CD8-positive, alpha-beta memory T cell (primary cell): ENCODE measurements at regions not wholly inside any gene's neighbourhood (a gene's known extent, or its start where the extent isn't known, plus 50 kb on each side); places are given as distances from the start of the nearest gene placed in this dataset.

Source experiments
- CTCF ChIA-PET: fragments of 350-600 bp; sonication (Branson Sonifier 250); formaldehyde crosslinking; loops from one replicate; lab custom pipeline; 2021; ENCODE audit warnings: antibody characterized with exemption; lab: Charles Lee
- POLR2A ChIA-PET: fragments of 350-600 bp; sonication (Branson Sonifier 250); formaldehyde crosslinking; loops from one replicate; lab custom pipeline; 2021; ENCODE audit warnings: antibody characterized with exemption; lab: Charles Lee
- DNase-seq, 5 donors: peaks; one replicate each; pipeline versions ENCODE4 v3.0.0 to v3.0.0-alpha.2; 2020 to 2022; ENCODE audit warnings: mixed read lengths in 1 of 5
- H3K27ac ChIP-seq: one replicate; pipeline ENCODE4 v1.7.0; 2013; ENCODE audit warnings: low read depth, mild to moderate bottlenecking, low read length, moderate library complexity
- H3K27me3 ChIP-seq: 2 replicates; pipeline ENCODE4 v1.7.0; 2013; ENCODE audit warnings: low read length, mild to moderate bottlenecking; ENCODE audit not compliant: insufficient read depth, poor library complexity, severe bottlenecking
- H3K36me3 ChIP-seq: 2 replicates; pipeline ENCODE4 v1.7.0; 2013; ENCODE audit warnings: mild to moderate bottlenecking, low read length, moderate library complexity; ENCODE audit not compliant: insufficient read depth
- H3K4me1 ChIP-seq: 2 replicates; pipeline ENCODE4 v1.7.0; 2013; ENCODE audit warnings: mild to moderate bottlenecking, low read length, moderate library complexity; ENCODE audit not compliant: insufficient read depth
- H3K4me3 ChIP-seq: 2 replicates; pipeline ENCODE4 v1.7.0; 2013; ENCODE audit warnings: mild to moderate bottlenecking, low read length
- H3K9me3 ChIP-seq: 2 replicates; pipeline ENCODE4 v1.7.0; 2013; ENCODE audit warnings: mild to moderate bottlenecking, low read length
- H3K27ac Mint-ChIP-seq, 8 donors: one replicate each; pipeline ENCODE4 v1.8.0; 2020 to 2021; ENCODE audit warnings: mixed read lengths in 8 of 8, mild to moderate bottlenecking in 6 of 8, inconsistent platforms in 3 of 8, moderate library complexity in 3 of 8
- H3K27me3 Mint-ChIP-seq, 2 donors: one replicate each; pipeline ENCODE4 v1.8.0; 2020 to 2021; ENCODE audit warnings: mixed read lengths in 2 of 2, mild to moderate bottlenecking in 1 of 2, moderate library complexity in 1 of 2
- H3K36me3 Mint-ChIP-seq, 3 donors: one replicate each; pipeline ENCODE4 v1.8.0; 2020 to 2021; ENCODE audit warnings: mixed read lengths in 3 of 3, inconsistent platforms in 1 of 3, mild to moderate bottlenecking in 1 of 3
- H3K4me1 Mint-ChIP-seq, 3 donors: one replicate each; pipeline ENCODE4 v1.8.0; 2020 to 2021; ENCODE audit warnings: mixed read lengths in 3 of 3, inconsistent platforms in 1 of 3, mild to moderate bottlenecking in 1 of 3
- H3K4me3 Mint-ChIP-seq, 7 donors: one replicate each; pipeline ENCODE4 v1.8.0; 2020 to 2021; ENCODE audit warnings: mixed read lengths in 7 of 7, mild to moderate bottlenecking in 6 of 7, moderate library complexity in 4 of 7, inconsistent platforms in 2 of 7
- H3K9me3 Mint-ChIP-seq, 5 donors: one replicate each; pipeline ENCODE4 v1.8.0; 2020 to 2022; ENCODE audit warnings: mixed read lengths in 5 of 5, mild to moderate bottlenecking in 3 of 5, moderate library complexity in 2 of 5, inconsistent platforms in 1 of 5

GRCh38 chr6:79789896-79790295 lies 157.5 kb downstream of the ELOVL4 start:
- no peak overlapping the region for H3K27ac Mint-ChIP-seq
- Histone ChIP-seq H3K27me3 (no peaks in the 10 kb centered on the region), H3K4me1 (no peaks in the 10 kb centered on the region), H3K9me3 (no peaks in the 10 kb centered on the region), H3K27ac (no peak overlapping the region), H3K36me3 (no peaks in the 10 kb centered on the region), H3K4me3 (no peak overlapping the region)
- peaks cover 0 to 7% of the 10 kb centered on the region in 2 donors for H3K27me3 Mint-ChIP-seq
- CTCF ChIA-PET, result no interaction called here
- DNase-seq, result no peak
- POLR2A ChIA-PET, result no interaction called here
- H3K4me3 Mint-ChIP-seq, result no peak overlapping the region
- peaks cover 0 to 1% (median 0%) of the 10 kb centered on the region in 3 donors for H3K4me1 Mint-ChIP-seq
- H3K36me3 Mint-ChIP-seq, result no peaks in the 10 kb centered on the region
- peaks cover 0 to 2% (median 0%) of the 10 kb centered on the region in 5 donors for H3K9me3 Mint-ChIP-seq

GRCh38 chr6:79788756-79789155 lies 157.6 kb downstream of the SH3BGRL2 start:
- Histone ChIP-seq H3K4me3 (no peak overlapping the region), H3K27me3 (no peaks in the 10 kb centered on the region), H3K36me3 (no peaks in the 10 kb centered on the region), H3K9me3 (no peaks in the 10 kb centered on the region), H3K4me1 (no peaks in the 10 kb centered on the region), H3K27ac (no peak overlapping the region)
- peaks cover 0 to 11% of the 10 kb centered on the region in 2 donors for H3K27me3 Mint-ChIP-seq
- no peak for DNase-seq
- H3K27ac Mint-ChIP-seq, result no peak overlapping the region
- H3K4me3 Mint-ChIP-seq, result no peak overlapping the region
- CTCF ChIA-PET, result interaction anchor here (1.7 kb wide), 1 partner anchor 10 kb away, joined by 7 read pairs; no protein-coding TSS in a partner anchor
- peaks cover 0 to 2% (median 0%) of the 10 kb centered on the region in 5 donors for H3K9me3 Mint-ChIP-seq
- no peaks in the 10 kb centered on the region for H3K36me3 Mint-ChIP-seq
- POLR2A ChIA-PET, result no interaction called here
- H3K4me1 Mint-ChIP-seq, result peaks cover 0 to 1% (median 0%) of the 10 kb centered on the region in 3 donors

- Mint-ChIP-seq H3K27me3 (peaks cover 0 to 12% of the 10 kb centered on the region in 2 donors), H3K36me3 (no peaks in the 10 kb centered on the region), H3K4me3 (no peak overlapping the region), H3K9me3 (no peaks in the 10 kb centered on the region), H3K4me1 (peaks cover 0 to 1% (median 0%) of the 10 kb centered on the region in 3 donors), H3K27ac (no peak overlapping the region)
- ChIA-PET CTCF (interaction anchor here (1.4 to 1.7 kb wide), 2 partner anchors 8 to 9 kb away, joined by 3 to 7 read pairs; no protein-coding TSS in a partner anchor), POLR2A (no interaction called here)
- Histone ChIP-seq H3K4me3 (no peak overlapping the region), H3K9me3 (no peaks in the 10 kb centered on the region), H3K27me3 (no peaks in the 10 kb centered on the region), H3K36me3 (no peaks in the 10 kb centered on the region), H3K27ac (no peak overlapping the region), H3K4me1 (no peaks in the 10 kb centered on the region)
- DNase-seq, result no peak
Observed at GRCh38 chr6:79787626-79788025, 156.5 kb downstream of the SH3BGRL2 start.

GRCh38 chr6:79784395-79784753 lies 153.2 kb downstream of the SH3BGRL2 start:
- H3K27me3 Mint-ChIP-seq, result peaks cover 0 to 12% of the 10 kb centered on the region in 2 donors
- no peak overlapping the region for H3K4me3 Mint-ChIP-seq
- CTCF ChIA-PET, result interaction anchor here (1.2 kb wide), 1 partner anchor 10 kb away, joined by 3 read pairs; no protein-coding TSS in a partner anchor

GRCh38 chr6:79783670-79784394 lies 152.7 kb downstream of the SH3BGRL2 start:
- POLR2A ChIA-PET, result no interaction called here
- Mint-ChIP-seq H3K36me3 (no peaks in the 10 kb centered on the region), H3K27me3 (peaks cover 0 to 12% of the 10 kb centered on the region in 2 donors), H3K9me3 (no peaks in the 10 kb centered on the region), H3K4me3 (no peak overlapping the region), H3K27ac (no peak overlapping the region), H3K4me1 (no peaks in the 10 kb centered on the region)
- Histone ChIP-seq H3K4me3 (no peak overlapping the region), H3K27ac (no peak overlapping the region), H3K27me3 (no peaks in the 10 kb centered on the region), H3K9me3 (no peaks in the 10 kb centered on the region), H3K4me1 (no peaks in the 10 kb centered on the region), H3K36me3 (no peaks in the 10 kb centered on the region)
- CTCF ChIA-PET, result interaction anchor here (1.2 kb wide), 1 partner anchor 9 kb away, joined by 3 read pairs; no protein-coding TSS in a partner anchor
- DNase-seq, result no peak

More at GRCh38 chr6:79784395-79784753, 153.2 kb downstream of the SH3BGRL2 start:
- no peaks in the 10 kb centered on the region for H3K4me1 ChIP-seq
- Mint-ChIP-seq H3K4me1 (no peaks in the 10 kb centered on the region), H3K9me3 (no peaks in the 10 kb centered on the region), H3K27ac (no peak overlapping the region), H3K36me3 (no peaks in the 10 kb centered on the region)
- POLR2A ChIA-PET, result no interaction called here
- H3K27ac ChIP-seq, result no peak overlapping the region
- H3K36me3 ChIP-seq, result no peaks in the 10 kb centered on the region
- no peak overlapping the region for H3K4me3 ChIP-seq
- no peak for DNase-seq
- no peaks in the 10 kb centered on the region for H3K9me3 ChIP-seq
- H3K27me3 ChIP-seq, result no peaks in the 10 kb centered on the region

GRCh38 chr6:79782792-79783580 lies 151.9 kb downstream of the SH3BGRL2 start:
- no peak overlapping the region for H3K4me3 ChIP-seq
- Mint-ChIP-seq H3K4me1 (peaks cover 0 to under 1% (median under 1%) of the 10 kb centered on the region in 3 donors), H3K27ac (no peak overlapping the region), H3K36me3 (no peaks in the 10 kb centered on the region), H3K4me3 (no peak overlapping the region), H3K9me3 (no peaks in the 10 kb centered on the region), H3K27me3 (peaks cover under 1 to 12% of the 10 kb centered on the region in 2 donors)
- no peak for DNase-seq
- CTCF ChIA-PET, result no interaction called here
- H3K27ac ChIP-seq, result no peak overlapping the region
- no peaks in the 10 kb centered on the region for H3K27me3 ChIP-seq
- H3K4me1 ChIP-seq, result peaks cover 5% of the 10 kb centered on the region
- POLR2A ChIA-PET, result no interaction called here
- H3K9me3 ChIP-seq, result no peaks in the 10 kb centered on the region
- no peaks in the 10 kb centered on the region for H3K36me3 ChIP-seq

GRCh38 chr6:79781916-79782315 lies 150.8 kb downstream of the SH3BGRL2 start:
- Histone ChIP-seq H3K27me3 (no peaks in the 10 kb centered on the region), H3K4me3 (no peak overlapping the region), H3K27ac (no peak overlapping the region), H3K9me3 (no peaks in the 10 kb centered on the region), H3K4me1 (peaks cover 5% of the 10 kb centered on the region), H3K36me3 (no peaks in the 10 kb centered on the region)
- no peaks in the 10 kb centered on the region for H3K36me3 Mint-ChIP-seq
- peaks cover 2 to 13% of the 10 kb centered on the region in 2 donors for H3K27me3 Mint-ChIP-seq
- ChIA-PET POLR2A (no interaction called here), CTCF (interaction anchor here (1.1 kb wide), 1 partner anchor 88 kb away, joined by 3 read pairs; no protein-coding TSS in a partner anchor)
- peak overlapping the region in 1 of 8 donors; percentile 13 for H3K27ac Mint-ChIP-seq
- H3K4me3 Mint-ChIP-seq, result no peak overlapping the region
- no peak for DNase-seq
- no peaks in the 10 kb centered on the region for H3K9me3 Mint-ChIP-seq
- peaks cover 7 to 9% (median 8%) of the 10 kb centered on the region in 3 donors for H3K4me1 Mint-ChIP-seq

GRCh38 chr6:79780881-79781280 lies 149.8 kb downstream of the SH3BGRL2 start:
- Histone ChIP-seq H3K27me3 (no peaks in the 10 kb centered on the region), H3K27ac (no peak overlapping the region), H3K36me3 (no peaks in the 10 kb centered on the region), H3K4me3 (no peak overlapping the region), H3K4me1 (peaks cover 5% of the 10 kb centered on the region), H3K9me3 (no peaks in the 10 kb centered on the region)
- peaks cover 2 to 16% of the 10 kb centered on the region in 2 donors for H3K27me3 Mint-ChIP-seq
- no peak overlapping the region for H3K27ac Mint-ChIP-seq
- CTCF ChIA-PET, result interaction anchor here (1.1 kb wide), 1 partner anchor 89 kb away, joined by 3 read pairs; no protein-coding TSS in a partner anchor
- no peak overlapping the region for H3K4me3 Mint-ChIP-seq
- no peak for DNase-seq
- peaks cover 7 to 9% (median 8%) of the 10 kb centered on the region in 3 donors for H3K4me1 Mint-ChIP-seq
- no peaks in the 10 kb centered on the region for H3K36me3 Mint-ChIP-seq
- H3K9me3 Mint-ChIP-seq, result no peaks in the 10 kb centered on the region
- POLR2A ChIA-PET, result no interaction called here
